GM12892 (cell line): ENCODE measurements at regions not wholly inside any gene's neighbourhood (a gene's known extent, or its start where the extent isn't known, plus 50 kb on each side); places are given as distances from the start of the nearest gene placed in this dataset.

Experiments used
- POLR2AphosphoS5 ChIP-seq: IDR thresholded peaks from 2 replicates; pipeline ENCODE4 v1.6.1; 2011; ENCODE audit warnings: low read depth, low read length, control low read depth
- TAF1 ChIP-seq: IDR thresholded peaks from 2 replicates; pipeline ENCODE4 v1.6.1; 2011; ENCODE audit warnings: low read depth, mild to moderate bottlenecking, control low read depth, low read length, borderline replicate concordance

GRCh38 chr5:40347981-40348725, 331.6 kb upstream of the PTGER4 start:
- no peak for TF ChIP-seq POLR2AphosphoS5
- TF ChIP-seq TAF1, result no peak
